ENCODE measurements at regions not wholly inside any gene's neighbourhood (a gene's known extent, or its start where the extent isn't known, plus 50 kb on each side); places are given as distances from the start of the nearest gene placed in this dataset.

- TF ChIP-seq CEBPB (IDR thresholded peaks at IDR 0.05; ENCODE audit: low read depth, low read length) (no peak), CTCF (conservative IDR thresholded peaks at IDR 0.05; ENCODE audit: low read depth, low read length) (no peak), MAZ (IDR thresholded peaks at IDR 0.05; ENCODE audit: borderline replicate concordance, low read depth, low read length) (no peak), RFX5 (IDR thresholded peaks at IDR 0.05; ENCODE audit: low read depth, low read length) (no peak), NFE2L2 (IDR thresholded peaks at IDR 0.05; ENCODE audit: low read depth, low read length) (no peak), FOS (IDR thresholded peaks at IDR 0.05; ENCODE audit: low read depth, low read length) (no peak)
- no peak overlapping the region for H2BK5ac ChIP-seq (ENCODE audit: low read depth, low read length, poor library complexity, severe bottlenecking)
- ATAC-seq (ENCODE audit: low read depth): no peak
- POLR2A ChIA-PET (ENCODE audit: unreplicated experiment): no interaction called here
- H3K79me1 ChIP-seq (ENCODE audit: low read depth in 1 of 2, low read length in 2 of 2): no peaks in the 10 kb centered on the region
- H3K36me3 ChIP-seq (ENCODE audit: control insufficient read depth, insufficient read depth, low read length): no peaks in the 10 kb centered on the region
- intact Hi-C loops (cut with micrococcal nuclease) (no loop called here), in situ Hi-C loops (cut with MboI; ENCODE audit: low sequenced_read_pairs) (no loop called here), dilution Hi-C loops (cut with HindIII; ENCODE audit: low sequenced_read_pairs, unreplicated experiment) (no loop called here)
- no peak for DNase-seq
- H4K91ac ChIP-seq (ENCODE audit: insufficient read depth, low read depth, low read length): no peak overlapping the region
- H3K9me1 ChIP-seq (ENCODE audit: insufficient read depth, low read length): no peaks in the 10 kb centered on the region
- no peak overlapping the region for H4K8ac ChIP-seq (ENCODE audit: low read depth in 2 of 2, low read length in 2 of 2)
- H4K5ac ChIP-seq (ENCODE audit: low read depth, low read length): no peak overlapping the region
- H3K18ac ChIP-seq (ENCODE audit: low read depth, low read length): no peak overlapping the region
- no peak overlapping the region for H3K23ac ChIP-seq (ENCODE audit: low read depth, low read length)
- WGBS, 2 experiments (ENCODE audit: extremely low coverage in 2 of 2, insufficient read length in 1 of 2): no CpG with 5 or more reads among the region's 3 CpGs
- H3K56ac ChIP-seq (ENCODE audit: extremely low read depth, insufficient read depth, low read length): no peak overlapping the region
- no peak overlapping the region for H3K14ac ChIP-seq (replicated peaks; ENCODE audit: low read depth, low read length)
- H3K4ac ChIP-seq (ENCODE audit: low read depth, low read length): no peak overlapping the region
- no peak overlapping the region for H3K9ac ChIP-seq (ENCODE audit: low read depth, low read length)
- no peak overlapping the region for H2BK15ac ChIP-seq (ENCODE audit: low read depth, low read length)
- no peak overlapping the region for H2AK9ac ChIP-seq (replicated peaks; ENCODE audit: low read depth, low read length, poor library complexity)
- no TSS peak for BruUV-seq (replicated peaks)
- H3K27me3 ChIP-seq (ENCODE audit: control insufficient read depth, insufficient read depth, low read length): no peaks in the 10 kb centered on the region
- H3K4me1 ChIP-seq (ENCODE audit: control insufficient read depth, insufficient read depth, low read length): no peaks in the 10 kb centered on the region
- H3K9me3 ChIP-seq (ENCODE audit: control insufficient read depth, insufficient read depth, low read length): peaks cover 5% of the 10 kb centered on the region
- H3K4me2 ChIP-seq (ENCODE audit: low read depth, low read length): no peak overlapping the region
- H3K27ac ChIP-seq (ENCODE audit: insufficient read depth, low read length): no peak overlapping the region
- no peak overlapping the region for H2BK20ac ChIP-seq (ENCODE audit: low read depth, low read length)
- H2AFZ ChIP-seq (replicated peaks; ENCODE audit: low read length, poor library complexity): no peak overlapping the region
- no peak overlapping the region for H2BK120ac ChIP-seq (ENCODE audit: low read depth, low read length)
- CTCF ChIA-PET: no interaction called here
- H4K20me1 ChIP-seq (ENCODE audit: insufficient read depth, low read length): no peaks in the 10 kb centered on the region
- no peak overlapping the region for H3K4me3 ChIP-seq (ENCODE audit: insufficient read depth, low read depth, low read length)
- no peak overlapping the region for H2AK5ac ChIP-seq (ENCODE audit: low read depth, low read length)
Measured at GRCh38 chr2:22628906-22629305, 756.1 kb upstream of the KLHL29 start.

Data from IMR-90 (cell line).